ENCODE measurements at regions not wholly inside any gene's neighbourhood (a gene's known extent, or its start where the extent isn't known, plus 50 kb on each side); places are given as distances from the start of the nearest gene placed in this dataset.

GRCh38 chr11:41955066-41955465, 495.6 kb upstream of the LRRC4C start:
- TF ChIP-seq CTCF (IDR thresholded peaks at IDR 0.05): no peak
- TF ChIP-seq REST (IDR thresholded peaks at IDR 0.05; ENCODE audit: insufficient read depth in 1 of 2, low read depth in 2 of 2, low read length in 1 of 2): no peak
- no peak for TF ChIP-seq POLR2AphosphoS5 (IDR thresholded peaks at IDR 0.05; ENCODE audit: low read depth, low read length)
- TF ChIP-seq SIN3A (IDR thresholded peaks at IDR 0.05; ENCODE audit: borderline replicate concordance, insufficient read depth, low read depth, low read length): no peak
- TF ChIP-seq TCF7L2 (IDR thresholded peaks at IDR 0.05; ENCODE audit: low read depth, low read length): no peak

All from Panc1 (cell line).